HG03442 (cell line): ENCODE measurements at regions not wholly inside any gene's neighbourhood (a gene's known extent, or its start where the extent isn't known, plus 50 kb on each side); places are given as distances from the start of the nearest gene placed in this dataset.

Experiments used
- ATAC-seq: cut with Tn5 transposase; IDR thresholded peaks from one replicate; pipeline ENCODE4 v1.9.1; 2021; ENCODE audit warnings: mild to moderate bottlenecking, moderate library complexity; ENCODE audit not compliant: unreplicated experiment

GRCh38 chr2:120863146-120863545 is 127.5 kb downstream of the GLI2 start:
- ATAC-seq = no peak

- no peak for ATAC-seq
Observed at GRCh38 chr2:120863661-120864320, 128.1 kb downstream of the GLI2 start.

GRCh38 chr2:120864981-120865380 is 129.3 kb downstream of the GLI2 start:
- ATAC-seq = no peak

DNA sequence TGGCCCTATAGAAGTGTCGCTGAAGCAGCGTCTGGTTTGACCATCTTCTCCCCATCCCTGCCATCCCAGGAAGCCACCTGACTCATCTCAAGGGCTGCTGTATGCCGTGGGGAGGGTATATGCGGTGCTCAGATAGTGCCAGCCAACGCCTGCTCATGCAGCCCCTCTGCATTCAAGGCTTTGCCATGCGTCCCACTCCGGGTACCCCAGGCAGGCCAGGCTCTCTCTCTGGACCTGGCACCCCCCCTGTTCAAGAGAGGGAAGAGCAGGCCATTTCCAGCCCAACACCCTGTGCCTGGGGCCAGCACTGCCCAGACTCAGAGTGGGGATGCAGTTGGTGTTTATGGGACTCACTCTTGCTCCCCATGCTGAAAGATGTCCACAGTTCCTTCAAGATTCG is 130.0 kb downstream of the GLI2 start:
- ATAC-seq = no peak

DNA sequence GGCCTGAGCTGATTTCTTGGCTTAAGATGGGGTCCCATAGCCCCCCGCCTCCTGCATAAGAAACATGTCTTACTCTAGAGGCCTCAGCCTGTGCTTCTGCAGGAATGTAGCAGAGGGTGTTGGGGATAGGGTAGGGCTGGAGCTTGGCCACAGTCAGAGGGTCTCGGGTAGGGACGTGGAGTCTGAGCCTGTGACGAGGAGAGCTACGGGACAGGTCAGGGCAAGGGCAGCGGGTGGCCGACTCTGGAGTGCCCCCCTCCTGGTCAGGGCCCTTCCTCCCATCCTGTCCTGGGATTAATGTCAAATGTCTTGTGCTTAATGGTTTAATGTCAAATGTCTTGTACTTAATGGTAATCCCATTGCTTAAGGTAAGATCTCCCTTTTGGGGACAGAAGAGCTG is 130.4 kb downstream of the GLI2 start:
- no peak for ATAC-seq

GRCh38 chr2:120866483-120867140 is 130.9 kb downstream of the GLI2 start:
- no peak for ATAC-seq

DNA sequence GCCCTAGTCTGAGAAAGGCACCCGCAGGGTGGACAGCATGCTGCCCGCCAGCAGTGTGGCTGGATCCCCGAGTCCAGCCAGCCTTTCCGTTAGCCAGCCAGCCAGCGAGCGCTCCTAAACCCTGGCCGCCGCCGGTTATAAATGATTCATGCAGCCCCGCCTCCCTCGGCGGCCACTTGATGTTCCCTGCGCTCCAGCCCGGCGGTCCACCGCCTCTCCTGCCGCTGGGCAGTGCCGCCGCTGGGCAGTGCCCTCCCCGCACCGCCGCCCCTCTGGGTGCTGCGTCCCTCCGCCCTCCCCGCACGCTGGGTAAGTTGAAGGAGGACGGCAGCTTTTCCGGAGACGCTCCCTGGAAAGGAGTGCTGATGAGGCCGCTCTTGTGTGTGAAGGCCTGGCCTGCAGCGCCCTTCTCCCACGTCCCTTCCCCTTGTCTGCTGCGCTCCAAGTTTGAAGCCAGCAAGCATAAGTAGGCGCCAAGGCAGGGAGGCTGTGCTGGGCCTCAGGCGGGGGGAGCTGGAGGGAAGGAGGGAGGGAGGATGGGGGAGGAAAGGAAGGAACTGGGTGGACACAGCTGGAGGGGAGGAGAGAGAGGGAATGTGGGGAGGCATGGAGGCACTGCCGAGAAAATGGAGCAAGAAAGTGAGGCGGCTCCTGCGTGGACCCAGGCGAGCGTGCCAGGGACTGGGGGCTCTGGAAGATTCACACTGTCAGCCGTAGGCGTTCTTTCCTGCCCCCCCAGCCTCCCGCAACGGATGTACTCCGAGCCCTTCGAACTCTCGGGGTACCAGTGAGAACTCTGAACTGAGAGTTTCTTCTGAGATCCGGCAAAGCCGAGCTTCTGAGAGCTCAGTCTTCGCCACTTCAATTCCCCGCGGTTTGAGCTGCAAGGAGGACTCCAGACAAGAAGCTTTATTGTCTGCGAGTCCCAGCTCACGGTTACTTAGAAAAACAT is 131.9 kb downstream of the GLI2 start:
- ATAC-seq = no peak

- no peak for ATAC-seq
Observed at GRCh38 chr2:120868366-120868765, 132.7 kb downstream of the GLI2 start.

DNA sequence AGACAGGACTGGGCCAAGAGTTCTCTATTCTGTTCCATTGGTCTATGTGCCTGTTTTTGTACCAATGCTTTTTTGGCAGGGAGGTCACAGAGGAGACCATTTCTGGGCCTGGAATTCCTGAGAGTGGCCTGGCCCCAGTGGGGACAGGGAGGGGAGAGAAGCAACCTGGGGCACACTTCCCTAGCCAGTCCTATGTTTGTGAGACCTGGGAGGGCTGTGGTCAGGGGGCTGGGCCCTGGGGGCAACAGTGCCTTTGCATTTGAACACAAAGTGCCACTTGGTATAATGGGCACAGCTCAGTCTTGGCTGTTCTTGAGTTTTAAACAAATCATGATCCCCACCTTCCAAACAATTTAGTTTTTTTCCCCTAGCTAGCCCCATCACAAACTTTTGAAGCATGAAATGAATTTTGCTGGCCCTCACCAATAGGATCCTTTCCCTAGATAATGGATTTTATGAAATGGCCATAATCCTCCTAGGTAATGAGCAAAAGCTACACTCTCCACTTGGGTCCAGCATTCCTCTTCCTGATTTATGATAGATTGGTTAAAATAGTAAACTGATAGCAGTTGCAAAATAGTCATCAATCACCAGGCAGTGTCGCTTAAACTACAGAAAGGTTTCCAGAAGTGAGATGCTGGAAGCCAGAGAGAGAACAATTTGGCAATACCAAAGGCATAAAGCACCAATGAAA is 133.5 kb downstream of the GLI2 start:
- ATAC-seq = no peak

DNA sequence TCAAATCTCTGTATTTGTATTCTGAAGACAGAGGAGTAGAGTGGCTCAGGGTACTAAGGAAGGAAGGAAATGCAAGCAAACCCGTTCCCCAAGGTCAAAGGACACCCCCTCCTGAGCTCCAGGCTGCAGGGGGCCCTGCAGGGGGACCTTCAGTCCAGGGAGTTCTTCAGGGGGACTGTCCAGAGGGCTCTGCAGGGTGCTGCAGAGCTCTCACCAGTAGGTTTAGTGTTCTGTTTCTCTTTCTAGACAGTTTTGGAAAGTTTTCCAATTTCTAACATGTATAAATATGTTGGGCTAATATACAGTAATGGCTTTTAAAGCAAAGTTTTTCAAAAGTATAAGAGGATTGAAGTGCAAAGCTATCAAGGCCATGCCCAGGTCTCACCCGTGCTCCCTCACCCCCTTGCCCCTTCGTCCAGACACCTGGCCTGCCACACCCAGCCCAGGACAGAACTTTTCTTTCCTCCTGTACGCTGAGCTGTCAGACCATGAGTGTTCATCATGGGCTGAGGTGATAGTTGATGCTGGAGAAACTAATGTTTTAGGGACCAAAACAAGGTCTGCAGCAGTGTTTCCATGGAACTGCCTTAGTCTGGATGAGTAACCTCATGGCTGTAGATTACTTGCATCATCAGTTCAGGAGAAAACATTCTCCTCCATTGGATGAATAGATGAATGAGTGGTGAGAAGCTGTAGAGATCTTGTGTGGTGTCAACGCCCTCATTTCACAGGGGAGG is 134.2 kb downstream of the GLI2 start:
- ATAC-seq = no peak

DNA sequence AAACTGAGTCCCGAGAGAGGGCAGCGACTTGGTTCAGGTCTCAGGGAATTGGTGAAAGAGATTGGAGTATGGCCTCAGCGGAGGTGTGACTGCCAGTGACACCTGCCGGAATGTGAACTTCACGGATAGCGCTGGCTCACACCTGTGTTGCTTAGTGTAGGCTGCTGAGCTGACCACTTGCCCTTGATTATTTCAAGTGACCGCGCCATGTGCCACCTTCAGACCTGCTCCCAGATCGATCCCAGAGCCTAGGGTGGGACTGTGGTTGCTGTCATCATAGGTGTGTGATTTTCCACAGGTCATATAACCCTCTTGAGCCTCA is 134.8 kb downstream of the GLI2 start:
- ATAC-seq = no peak

DNA sequence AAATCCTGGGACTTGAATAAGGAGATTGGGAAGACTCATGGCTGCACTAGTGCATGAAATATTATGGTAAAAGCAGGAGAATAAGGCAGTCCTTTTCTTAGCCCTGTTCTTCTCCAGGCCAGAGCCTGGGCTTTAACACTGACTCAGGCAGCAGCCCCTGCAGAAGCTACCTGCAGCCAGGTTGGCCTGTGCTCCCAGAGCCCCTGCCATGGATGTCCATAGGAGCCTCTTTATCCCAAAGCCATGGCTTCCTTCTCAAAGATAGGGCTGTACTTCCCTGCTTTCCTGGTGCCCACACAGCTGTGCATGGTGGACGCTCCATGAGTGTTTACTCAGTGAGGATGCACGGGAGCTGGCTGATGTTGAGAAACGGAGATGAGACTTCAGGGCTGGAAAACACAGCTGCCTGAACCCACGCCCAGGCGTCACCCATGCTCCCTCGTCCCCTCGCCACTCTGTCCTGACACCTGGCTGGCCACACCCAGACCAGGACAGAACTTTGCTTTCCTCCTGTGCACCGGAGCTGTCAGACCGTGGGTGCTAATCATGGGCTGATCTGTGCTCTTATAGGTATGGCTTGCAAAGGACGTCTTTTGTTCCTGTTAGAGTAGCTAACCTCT is 135.5 kb downstream of the GLI2 start:
- ATAC-seq = no peak

DNA sequence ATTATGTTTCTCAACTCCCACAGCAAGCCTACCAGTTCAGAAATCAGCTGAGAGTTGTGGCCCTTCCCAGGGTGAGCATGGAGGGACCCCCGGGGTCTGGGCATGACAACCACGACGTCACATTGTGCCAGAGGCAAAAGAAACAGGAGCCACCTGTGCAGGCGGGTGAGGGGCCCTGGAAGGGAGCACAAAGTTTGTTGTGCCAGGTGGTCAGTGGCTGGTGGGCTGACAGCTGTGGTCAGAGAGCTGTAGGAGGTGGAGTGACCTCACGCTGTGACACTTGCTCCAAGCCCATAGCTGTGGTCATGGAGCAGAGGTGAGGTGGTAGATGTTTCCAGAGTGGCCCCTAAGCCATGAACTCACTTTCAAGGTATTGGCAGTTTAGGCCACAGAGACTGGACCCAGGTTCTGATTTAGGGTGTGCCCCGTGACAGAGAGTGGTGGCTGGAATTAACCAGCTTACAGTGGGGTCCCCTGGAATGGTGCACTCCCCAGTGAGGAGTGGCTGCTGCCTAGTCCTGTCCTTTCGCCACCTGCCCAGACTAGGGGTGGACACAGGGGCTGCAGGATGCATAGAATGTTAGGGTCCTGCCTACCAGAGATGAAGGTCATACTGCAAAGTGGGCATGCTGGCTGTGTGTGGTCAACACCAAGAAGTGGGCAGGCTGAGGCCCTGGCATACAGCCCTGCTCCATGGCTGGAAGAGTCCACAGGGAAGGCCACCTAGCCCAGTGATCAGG is 136.4 kb downstream of the GLI2 start:
- ATAC-seq = no peak

GRCh38 chr2:120873958-120874887 is 138.6 kb downstream of the GLI2 start:
- ATAC-seq = no peak

- ATAC-seq = no peak
Observed at GRCh38 chr2:120874888-120875275, 139.2 kb downstream of the GLI2 start.

DNA sequence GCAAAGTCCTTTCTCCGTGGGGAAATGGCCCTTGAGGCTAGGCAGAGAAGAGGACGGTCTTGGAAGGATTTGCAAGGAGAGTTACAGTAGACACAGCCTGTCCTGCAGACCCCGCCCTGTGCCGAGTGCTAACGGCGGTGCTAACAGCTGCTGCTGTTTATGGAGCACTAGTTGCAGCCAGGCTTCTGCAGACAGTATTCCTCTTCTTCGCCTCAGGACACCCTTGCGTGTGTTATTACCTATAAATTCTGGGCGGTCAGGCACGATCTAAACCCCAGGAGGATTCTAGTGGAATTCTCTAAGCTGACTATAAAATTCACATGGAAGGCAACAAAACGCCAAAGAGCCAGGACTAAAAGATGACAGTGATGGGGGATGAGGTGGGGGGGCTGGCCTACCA is 139.8 kb downstream of the GLI2 start:
- no peak for ATAC-seq

DNA sequence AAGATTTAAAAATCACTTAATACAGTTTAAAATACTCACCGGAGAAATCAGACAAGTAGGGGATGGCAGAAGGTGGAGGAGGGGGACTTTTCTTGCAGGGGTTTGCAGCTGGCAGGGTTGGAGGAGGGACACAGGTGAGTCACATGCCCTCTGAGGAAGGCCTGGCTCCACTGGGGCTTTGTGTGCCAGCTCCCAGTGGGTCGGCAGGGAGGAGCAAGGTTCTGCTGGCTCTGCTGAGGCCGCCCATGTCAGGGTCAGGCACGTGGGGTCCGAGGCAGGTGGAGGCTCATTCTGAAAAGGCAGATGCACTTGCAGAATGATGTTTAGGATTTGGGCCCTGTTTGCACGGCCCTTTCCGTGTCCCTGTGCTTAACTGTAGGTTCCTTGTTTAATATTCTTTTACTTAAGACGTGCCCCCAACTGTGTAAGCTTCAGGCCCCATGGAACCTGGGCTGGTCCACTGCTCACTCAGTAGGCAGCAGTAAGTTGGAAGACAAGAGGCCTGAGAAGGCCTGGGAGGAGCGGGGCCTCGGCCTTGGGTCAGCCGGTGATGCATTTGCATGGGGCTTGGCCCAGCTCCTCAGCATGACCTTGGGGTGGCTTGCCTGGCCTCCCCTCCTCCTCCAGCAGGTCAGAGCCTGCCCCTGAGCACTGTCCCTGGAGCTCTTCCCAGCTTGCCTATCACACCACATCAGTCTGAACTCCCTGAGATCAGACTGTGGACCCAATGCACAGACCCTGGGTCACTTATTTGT is 141.0 kb downstream of the GLI2 start:
- ATAC-seq = no peak

- ATAC-seq = no peak
Observed at GRCh38 chr2:120877409-120877808, 141.7 kb downstream of the GLI2 start.
